Panc1 (cell line): ENCODE measurements at regions not wholly inside any gene's neighbourhood (a gene's known extent, or its start where the extent isn't known, plus 50 kb on each side); places are given as distances from the start of the nearest gene placed in this dataset.

Experiments
- ATAC-seq: fragments of 200-7000 bp; cut with Tn5 transposase; 2 replicates; pipeline ENCODE4 v1.9.1; 2020; ENCODE audit warnings: mild to moderate bottlenecking, moderate library complexity
- BruUV-seq: library from RNA; stranded (reverse); fragments of 400-500 nt; replicated peaks from 2 replicates; lab custom pipeline; 2021; lab: Mats Ljungman, UMichigan
- CTCF ChIA-PET: fragments of 300-600 bp; sonication (Branson Sonifier 250); formaldehyde crosslinking; loops from one replicate; lab custom pipeline; 2022; ENCODE audit warnings: antibody characterized with exemption; lab: Charles Lee
- POLR2A ChIA-PET: fragments of 300-600 bp; sonication (Branson Sonifier 250); formaldehyde crosslinking; loops from one replicate; lab custom pipeline; 2022; ENCODE audit warnings: antibody characterized with exemption; lab: Charles Lee
- DNase-seq: peaks from one replicate; pipeline ENCODE4 v3.0.0-alpha.2; 2010; ENCODE audit warnings: low read depth, low spot score
- H3K27ac ChIP-seq: 2 replicates; pipeline ENCODE4 v1.5.1; 2011; ENCODE audit warnings: mild to moderate bottlenecking, low read length, inconsistent platforms
- H3K27me3 ChIP-seq: fragments of 200-500 bp; sonication (Bioruptor generic); 2 replicates; pipeline ENCODE4 v1.6.0; 2014; ENCODE audit warnings: low read length, inconsistent platforms; ENCODE audit not compliant: control insufficient read depth, insufficient read depth
- H3K36me3 ChIP-seq: fragments of 200-500 bp; sonication (Bioruptor generic); 2 replicates; pipeline ENCODE4 v1.5.1; 2014; ENCODE audit warnings: inconsistent platforms, mild to moderate bottlenecking, low read length, moderate library complexity; ENCODE audit not compliant: control insufficient read depth, insufficient read depth
- H3K4me1 ChIP-seq: 2 replicates; pipeline ENCODE4 v1.5.1; 2011; ENCODE audit warnings: inconsistent platforms, mild to moderate bottlenecking, low read length, moderate library complexity; ENCODE audit not compliant: control insufficient read depth, insufficient read depth
- H3K4me3 ChIP-seq, 2 experiments: 2 replicates each; pipeline ENCODE4 v1.5.1; 2011 to 2012; ENCODE audit warnings: low read depth in 2 of 2, low read length in 2 of 2, mild to moderate bottlenecking in 2 of 2, inconsistent platforms in 1 of 2, moderate library complexity in 1 of 2
- H3K9me3 ChIP-seq: fragments of 200-500 bp; sonication (Bioruptor generic); 2 replicates; pipeline ENCODE4 v1.5.1; 2014; ENCODE audit warnings: low read depth, mild to moderate bottlenecking, inconsistent platforms, low read length, moderate library complexity; ENCODE audit not compliant: control insufficient read depth, insufficient read depth
- POLR2AphosphoS5 ChIP-seq: IDR thresholded peaks from 2 replicates; pipeline ENCODE4 v1.6.1; 2012; ENCODE audit warnings: mild to moderate bottlenecking, low read depth, low read length, moderate library complexity
- SIN3A ChIP-seq: IDR thresholded peaks from 2 replicates; pipeline ENCODE4 v1.6.1; 2012; ENCODE audit warnings: low read depth, mild to moderate bottlenecking, low read length, moderate library complexity, borderline replicate concordance; ENCODE audit not compliant: insufficient read depth
- TCF7L2 ChIP-seq: IDR thresholded peaks from 2 replicates; pipeline ENCODE4 v1.6.1; 2011; ENCODE audit warnings: mild to moderate bottlenecking, low read depth, low read length, inconsistent platforms
- in situ Hi-C: cut with HindIII; loops from 2 replicates; pipeline ENCODE4 v1.10.0; 2016; ENCODE audit warnings: low sequenced_read_pairs, low pct_unique_long_range_greater_than_20kb
- intact Hi-C: fragments of 100-400 bp; cut with micrococcal nuclease; formaldehyde crosslinking; loops from one replicate; pipeline ENCODE4 v1.10.0; 2022; ENCODE audit not compliant: unreplicated experiment
- TF ChIP-seq, protein P1 (sequence below): fragments of 450-650 bp; IDR thresholded peaks from 2 replicates; pipeline ENCODE4 v1.5.1; 2017; ENCODE audit warnings: mild to moderate bottlenecking
- TF ChIP-seq, protein P2 (sequence below), 2 experiments: IDR thresholded peaks; 2 replicates each; pipeline ENCODE4 v1.6.1; 2011 to 2012; ENCODE audit warnings: low read depth in 2 of 2, control low read depth in 1 of 2, low read length in 1 of 2, mild to moderate bottlenecking in 1 of 2, moderate library complexity in 1 of 2; ENCODE audit not compliant: insufficient read depth in 1 of 2

DNA sequence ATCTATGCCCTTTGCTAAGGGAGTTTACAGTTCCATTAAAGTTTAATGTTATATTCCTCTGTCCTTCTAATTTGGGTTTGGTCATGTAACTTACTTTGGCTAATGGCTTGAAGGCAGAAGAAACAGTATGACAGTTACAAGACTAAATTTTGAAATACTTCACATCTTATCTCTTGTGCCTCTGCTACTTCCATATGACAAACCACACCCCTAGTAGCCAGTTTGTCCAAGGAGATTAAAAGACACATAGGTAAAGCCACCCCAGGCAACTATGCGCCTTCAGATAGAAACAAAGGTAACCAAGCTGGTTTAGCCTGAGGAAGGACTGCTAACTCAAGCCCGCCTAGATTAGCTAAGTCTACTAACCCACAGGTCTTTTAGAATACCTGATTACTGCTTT, 273.4 kb upstream of the MIR17HG start:
- intact Hi-C loops, result no loop called here
- CTCF ChIA-PET, result no interaction called here
- no TSS peak for BruUV-seq
- no peak overlapping the region for H3K27ac ChIP-seq
- H3K9me3 ChIP-seq, result no peaks in the 10 kb centered on the region
- no peaks in the 10 kb centered on the region for H3K36me3 ChIP-seq
- no peak for TF ChIP-seq SIN3A
- TF ChIP-seq, protein P1, sequence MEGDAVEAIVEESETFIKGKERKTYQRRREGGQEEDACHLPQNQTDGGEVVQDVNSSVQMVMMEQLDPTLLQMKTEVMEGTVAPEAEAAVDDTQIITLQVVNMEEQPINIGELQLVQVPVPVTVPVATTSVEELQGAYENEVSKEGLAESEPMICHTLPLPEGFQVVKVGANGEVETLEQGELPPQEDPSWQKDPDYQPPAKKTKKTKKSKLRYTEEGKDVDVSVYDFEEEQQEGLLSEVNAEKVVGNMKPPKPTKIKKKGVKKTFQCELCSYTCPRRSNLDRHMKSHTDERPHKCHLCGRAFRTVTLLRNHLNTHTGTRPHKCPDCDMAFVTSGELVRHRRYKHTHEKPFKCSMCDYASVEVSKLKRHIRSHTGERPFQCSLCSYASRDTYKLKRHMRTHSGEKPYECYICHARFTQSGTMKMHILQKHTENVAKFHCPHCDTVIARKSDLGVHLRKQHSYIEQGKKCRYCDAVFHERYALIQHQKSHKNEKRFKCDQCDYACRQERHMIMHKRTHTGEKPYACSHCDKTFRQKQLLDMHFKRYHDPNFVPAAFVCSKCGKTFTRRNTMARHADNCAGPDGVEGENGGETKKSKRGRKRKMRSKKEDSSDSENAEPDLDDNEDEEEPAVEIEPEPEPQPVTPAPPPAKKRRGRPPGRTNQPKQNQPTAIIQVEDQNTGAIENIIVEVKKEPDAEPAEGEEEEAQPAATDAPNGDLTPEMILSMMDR, result no peak
- TF ChIP-seq, protein P2, sequence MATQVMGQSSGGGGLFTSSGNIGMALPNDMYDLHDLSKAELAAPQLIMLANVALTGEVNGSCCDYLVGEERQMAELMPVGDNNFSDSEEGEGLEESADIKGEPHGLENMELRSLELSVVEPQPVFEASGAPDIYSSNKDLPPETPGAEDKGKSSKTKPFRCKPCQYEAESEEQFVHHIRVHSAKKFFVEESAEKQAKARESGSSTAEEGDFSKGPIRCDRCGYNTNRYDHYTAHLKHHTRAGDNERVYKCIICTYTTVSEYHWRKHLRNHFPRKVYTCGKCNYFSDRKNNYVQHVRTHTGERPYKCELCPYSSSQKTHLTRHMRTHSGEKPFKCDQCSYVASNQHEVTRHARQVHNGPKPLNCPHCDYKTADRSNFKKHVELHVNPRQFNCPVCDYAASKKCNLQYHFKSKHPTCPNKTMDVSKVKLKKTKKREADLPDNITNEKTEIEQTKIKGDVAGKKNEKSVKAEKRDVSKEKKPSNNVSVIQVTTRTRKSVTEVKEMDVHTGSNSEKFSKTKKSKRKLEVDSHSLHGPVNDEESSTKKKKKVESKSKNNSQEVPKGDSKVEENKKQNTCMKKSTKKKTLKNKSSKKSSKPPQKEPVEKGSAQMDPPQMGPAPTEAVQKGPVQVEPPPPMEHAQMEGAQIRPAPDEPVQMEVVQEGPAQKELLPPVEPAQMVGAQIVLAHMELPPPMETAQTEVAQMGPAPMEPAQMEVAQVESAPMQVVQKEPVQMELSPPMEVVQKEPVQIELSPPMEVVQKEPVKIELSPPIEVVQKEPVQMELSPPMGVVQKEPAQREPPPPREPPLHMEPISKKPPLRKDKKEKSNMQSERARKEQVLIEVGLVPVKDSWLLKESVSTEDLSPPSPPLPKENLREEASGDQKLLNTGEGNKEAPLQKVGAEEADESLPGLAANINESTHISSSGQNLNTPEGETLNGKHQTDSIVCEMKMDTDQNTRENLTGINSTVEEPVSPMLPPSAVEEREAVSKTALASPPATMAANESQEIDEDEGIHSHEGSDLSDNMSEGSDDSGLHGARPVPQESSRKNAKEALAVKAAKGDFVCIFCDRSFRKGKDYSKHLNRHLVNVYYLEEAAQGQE (IDR thresholded peaks at IDR 0.05; ENCODE audit: insufficient read depth in 1 of 2, low read depth in 2 of 2, low read length in 1 of 2), result no peak
- no peak for TF ChIP-seq POLR2AphosphoS5
- no peaks in the 10 kb centered on the region for H3K4me1 ChIP-seq
- ATAC-seq (no peak), DNase-seq (no peak)
- POLR2A ChIA-PET, result no interaction called here
- no peak overlapping the region for H3K4me3 ChIP-seq
- in situ Hi-C loops, result no loop called here
- H3K27me3 ChIP-seq, result no peaks in the 10 kb centered on the region

DNA sequence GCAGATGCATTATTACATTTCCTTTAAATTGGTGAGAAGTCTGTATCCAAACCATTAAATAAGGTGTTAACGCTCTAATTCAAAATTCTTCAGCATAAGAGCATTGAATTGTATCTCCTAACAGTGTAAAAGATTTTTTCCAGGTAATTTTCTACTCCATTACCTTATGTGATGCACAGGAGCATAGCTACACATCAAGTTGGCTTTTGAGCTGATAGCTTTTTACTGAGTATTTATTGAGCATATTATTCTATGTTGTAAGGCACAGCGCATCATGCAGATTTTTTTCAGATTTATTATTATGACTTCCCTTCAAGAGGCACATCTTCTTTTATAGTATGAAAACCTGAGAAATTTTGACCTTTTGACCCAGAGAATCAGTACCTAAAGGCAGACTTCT, 270.7 kb upstream of the MIR17HG start:
- ATAC-seq (no peak), DNase-seq (no peak)
- TF ChIP-seq, protein P2 (IDR thresholded peaks at IDR 0.05; ENCODE audit: insufficient read depth in 1 of 2, low read depth in 2 of 2, low read length in 1 of 2), result no peak
- TF ChIP-seq POLR2AphosphoS5, result no peak
- TF ChIP-seq SIN3A, result no peak
- no peak for TF ChIP-seq TCF7L2
- ChIA-PET POLR2A (no interaction called here), CTCF (interaction anchor here (0.6 kb wide), 1 partner anchor 168 kb away, joined by 3 read pairs; no protein-coding TSS in a partner anchor)
- intact Hi-C loops, result loop anchor here (2.0 kb wide), 1 partner anchor 172 kb away; no protein-coding TSS in a partner anchor
- H3K4me3 ChIP-seq, result no peak overlapping the region
- H3K4me1 ChIP-seq, result no peaks in the 10 kb centered on the region
- no TSS peak for BruUV-seq
- H3K9me3 ChIP-seq, result no peaks in the 10 kb centered on the region
- no peaks in the 10 kb centered on the region for H3K27me3 ChIP-seq
- no peak overlapping the region for H3K27ac ChIP-seq
- in situ Hi-C loops, result no loop called here
- no peaks in the 10 kb centered on the region for H3K36me3 ChIP-seq
